ENCODE measurements at regions not wholly inside any gene's neighbourhood (a gene's known extent, or its start where the extent isn't known, plus 50 kb on each side); places are given as distances from the start of the nearest gene placed in this dataset.
"Not testable (repeated sequence)": the region's sequence is repeated elsewhere in the genome, so short reads cannot be mapped to it uniquely, and the experiment has no call there.

DNA sequence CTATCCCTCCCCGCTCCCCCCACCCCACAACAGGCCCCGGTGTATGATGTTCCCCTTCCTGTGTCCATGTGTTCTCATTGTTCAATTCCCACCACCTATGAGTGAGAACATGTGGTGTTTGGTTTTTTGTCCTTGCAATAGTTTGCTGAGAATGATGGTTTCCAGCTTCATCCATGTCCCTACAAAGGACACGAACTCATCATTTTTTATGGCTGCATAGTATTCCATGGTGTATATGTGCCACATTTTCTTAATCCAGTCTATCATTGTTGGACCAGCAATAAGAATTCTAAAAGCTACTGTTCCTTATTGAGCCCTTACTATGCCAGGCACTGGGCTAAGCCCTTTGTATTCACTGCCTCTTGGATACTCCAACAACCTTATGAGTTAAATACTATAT lies 411.2 kb downstream of the MED13L start:
- TF ChIP-seq, protein P1, sequence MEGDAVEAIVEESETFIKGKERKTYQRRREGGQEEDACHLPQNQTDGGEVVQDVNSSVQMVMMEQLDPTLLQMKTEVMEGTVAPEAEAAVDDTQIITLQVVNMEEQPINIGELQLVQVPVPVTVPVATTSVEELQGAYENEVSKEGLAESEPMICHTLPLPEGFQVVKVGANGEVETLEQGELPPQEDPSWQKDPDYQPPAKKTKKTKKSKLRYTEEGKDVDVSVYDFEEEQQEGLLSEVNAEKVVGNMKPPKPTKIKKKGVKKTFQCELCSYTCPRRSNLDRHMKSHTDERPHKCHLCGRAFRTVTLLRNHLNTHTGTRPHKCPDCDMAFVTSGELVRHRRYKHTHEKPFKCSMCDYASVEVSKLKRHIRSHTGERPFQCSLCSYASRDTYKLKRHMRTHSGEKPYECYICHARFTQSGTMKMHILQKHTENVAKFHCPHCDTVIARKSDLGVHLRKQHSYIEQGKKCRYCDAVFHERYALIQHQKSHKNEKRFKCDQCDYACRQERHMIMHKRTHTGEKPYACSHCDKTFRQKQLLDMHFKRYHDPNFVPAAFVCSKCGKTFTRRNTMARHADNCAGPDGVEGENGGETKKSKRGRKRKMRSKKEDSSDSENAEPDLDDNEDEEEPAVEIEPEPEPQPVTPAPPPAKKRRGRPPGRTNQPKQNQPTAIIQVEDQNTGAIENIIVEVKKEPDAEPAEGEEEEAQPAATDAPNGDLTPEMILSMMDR (IDR thresholded peaks at IDR 0.05; ENCODE audit: poor library complexity) = not testable (repeated sequence)
- not testable (repeated sequence) for TF ChIP-seq EZH2 (IDR thresholded peaks at IDR 0.05; ENCODE audit: borderline replicate concordance)

Measured in hepatocyte (in vitro differentiated cells).